ENCODE measurements at regions not wholly inside any gene's neighbourhood (a gene's known extent, or its start where the extent isn't known, plus 50 kb on each side); places are given as distances from the start of the nearest gene placed in this dataset.
"Not testable (repeated sequence)": the region's sequence is repeated elsewhere in the genome, so short reads cannot be mapped to it uniquely, and the experiment has no call there.

GRCh38 chr6:78528926-78529325, 338.4 kb upstream of the IRAK1BP1 start:
- Histone ChIP-seq H3K36me3 (no peaks in the 10 kb centered on the region), H3K27ac (no peak overlapping the region), H3K4me1 (no peaks in the 10 kb centered on the region), H3K4me3 (replicated peaks in 1 of 3) (no peak overlapping the region), H3K9me3 (no peaks in the 10 kb centered on the region), H3K27me3 (no peaks in the 10 kb centered on the region)
- WGBS, 2 donors = 83 to 84% methylated on average over 3 of the region's 3 CpGs
- DNase-seq = no peak
- TF ChIP-seq, protein P1, sequence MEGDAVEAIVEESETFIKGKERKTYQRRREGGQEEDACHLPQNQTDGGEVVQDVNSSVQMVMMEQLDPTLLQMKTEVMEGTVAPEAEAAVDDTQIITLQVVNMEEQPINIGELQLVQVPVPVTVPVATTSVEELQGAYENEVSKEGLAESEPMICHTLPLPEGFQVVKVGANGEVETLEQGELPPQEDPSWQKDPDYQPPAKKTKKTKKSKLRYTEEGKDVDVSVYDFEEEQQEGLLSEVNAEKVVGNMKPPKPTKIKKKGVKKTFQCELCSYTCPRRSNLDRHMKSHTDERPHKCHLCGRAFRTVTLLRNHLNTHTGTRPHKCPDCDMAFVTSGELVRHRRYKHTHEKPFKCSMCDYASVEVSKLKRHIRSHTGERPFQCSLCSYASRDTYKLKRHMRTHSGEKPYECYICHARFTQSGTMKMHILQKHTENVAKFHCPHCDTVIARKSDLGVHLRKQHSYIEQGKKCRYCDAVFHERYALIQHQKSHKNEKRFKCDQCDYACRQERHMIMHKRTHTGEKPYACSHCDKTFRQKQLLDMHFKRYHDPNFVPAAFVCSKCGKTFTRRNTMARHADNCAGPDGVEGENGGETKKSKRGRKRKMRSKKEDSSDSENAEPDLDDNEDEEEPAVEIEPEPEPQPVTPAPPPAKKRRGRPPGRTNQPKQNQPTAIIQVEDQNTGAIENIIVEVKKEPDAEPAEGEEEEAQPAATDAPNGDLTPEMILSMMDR (IDR thresholded peaks at IDR 0.05) = no peak
- TF ChIP-seq POLR2A (IDR thresholded peaks at IDR 0.05) = no peak
- intact Hi-C loops (cut with DNase I) = no loop called here

DNA sequence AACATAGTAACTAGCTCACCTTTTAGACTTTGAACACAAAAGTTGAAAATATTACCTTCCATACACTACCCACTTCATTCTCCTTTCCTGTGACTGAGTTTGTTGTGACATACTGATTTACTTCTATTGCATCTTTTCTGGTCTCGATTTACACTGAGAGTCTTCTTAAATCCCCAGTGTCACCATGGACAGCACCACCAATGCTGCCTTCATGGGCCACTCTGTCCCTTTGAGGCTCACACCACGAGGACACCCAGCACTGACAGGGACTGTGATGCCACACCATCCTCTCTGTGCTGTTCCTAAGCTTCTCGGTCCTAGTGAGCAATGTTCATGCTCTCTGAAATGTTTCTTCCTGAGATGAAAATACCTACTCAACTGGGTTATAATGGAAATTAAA, 337.1 kb upstream of the IRAK1BP1 start:
- Histone ChIP-seq H3K27ac (no peak overlapping the region), H3K4me3 (replicated peaks in 1 of 3) (no peak overlapping the region), H3K9me3 (no peaks in the 10 kb centered on the region), H3K36me3 (no peaks in the 10 kb centered on the region), H3K27me3 (no peaks in the 10 kb centered on the region), H3K4me1 (no peaks in the 10 kb centered on the region)
- intact Hi-C loops (cut with DNase I) = no loop called here
- WGBS, 2 donors = 48 to 49% methylated on average over 3 of the region's 3 CpGs
- DNase-seq = no peak
- TF ChIP-seq, protein P1 (IDR thresholded peaks at IDR 0.05) = no peak
- TF ChIP-seq POLR2A (IDR thresholded peaks at IDR 0.05) = no peak

GRCh38 chr6:78533426-78533825, 333.9 kb upstream of the IRAK1BP1 start:
- no peaks in the 10 kb centered on the region for H3K9me3 ChIP-seq
- H3K4me1 ChIP-seq = no peaks in the 10 kb centered on the region
- TF ChIP-seq POLR2A (IDR thresholded peaks at IDR 0.05) = no peak
- TF ChIP-seq, protein P1 (IDR thresholded peaks at IDR 0.05) = no peak
- no peaks in the 10 kb centered on the region for H3K27me3 ChIP-seq
- H3K4me3 ChIP-seq (replicated peaks in 1 of 3) = no peak overlapping the region
- no peaks in the 10 kb centered on the region for H3K36me3 ChIP-seq
- WGBS, 2 donors = 78 to 81% methylated on average over 3 of the region's 3 CpGs
- intact Hi-C loops (cut with DNase I) = no loop called here
- H3K27ac ChIP-seq = no peak overlapping the region
- no peak for DNase-seq

- no peaks in the 10 kb centered on the region for H3K36me3 ChIP-seq
- no peaks in the 10 kb centered on the region for H3K4me1 ChIP-seq
- no peak for DNase-seq
- intact Hi-C loops (cut with DNase I) = no loop called here
- no peaks in the 10 kb centered on the region for H3K27me3 ChIP-seq
- no peaks in the 10 kb centered on the region for H3K9me3 ChIP-seq
- no peak overlapping the region for H3K4me3 ChIP-seq (replicated peaks in 1 of 3)
- no peak overlapping the region for H3K27ac ChIP-seq
- no peak for TF ChIP-seq POLR2A (IDR thresholded peaks at IDR 0.05)
- TF ChIP-seq, protein P1 (IDR thresholded peaks at IDR 0.05) = no peak
Observed at GRCh38 chr6:78533876-78534275, 333.5 kb upstream of the IRAK1BP1 start.

- Histone ChIP-seq H3K36me3 (no peaks in the 10 kb centered on the region), H3K4me1 (no peaks in the 10 kb centered on the region), H3K9me3 (no peaks in the 10 kb centered on the region), H3K4me3 (replicated peaks in 1 of 3) (no peak overlapping the region), H3K27ac (no peak overlapping the region), H3K27me3 (no peaks in the 10 kb centered on the region)
- WGBS, 2 donors = 84% methylated on average over 2 of the region's 2 CpGs
- no peak for TF ChIP-seq POLR2A (IDR thresholded peaks at IDR 0.05)
- intact Hi-C loops (cut with DNase I) = no loop called here
- no peak for DNase-seq
Observed at GRCh38 chr6:78538002-78538401, 329.3 kb upstream of the IRAK1BP1 start.

- H3K4me3 ChIP-seq (replicated peaks in 1 of 3); H3K4me1 ChIP-seq; H3K27me3 ChIP-seq; H3K9me3 ChIP-seq; H3K36me3 ChIP-seq; DNase-seq; H3K27ac ChIP-seq; intact Hi-C loops (cut with DNase I): not testable (repeated sequence)
- 90 to 95% methylated on average over 3 of the region's 3 CpGs for WGBS, 2 donors
Observed at GRCh38 chr6:78547636-78548035, 319.7 kb upstream of the IRAK1BP1 start.

Data from thyroid gland (tissue), 4 donors.